Hepatocyte (in vitro differentiated cells): ENCODE measurements at regions not wholly inside any gene's neighbourhood (a gene's known extent, or its start where the extent isn't known, plus 50 kb on each side); places are given as distances from the start of the nearest gene placed in this dataset.

Source experiments
- CTCF ChIP-seq: fragments of 200-600 bp; sonication (generic); IDR thresholded peaks from 2 replicates; pipeline ENCODE4 v1.5.1; 2016; ENCODE audit warnings: antibody characterized with exemption, mild to moderate bottlenecking; ENCODE audit not compliant: poor library complexity
- EZH2 ChIP-seq: fragments of 200-600 bp; sonication (generic); IDR thresholded peaks from 2 replicates; pipeline ENCODE4 v1.6.1; 2016; ENCODE audit warnings: antibody characterized with exemption, mild to moderate bottlenecking, borderline replicate concordance
- EZH2phosphoT487 ChIP-seq: fragments of 200-600 bp; sonication (generic); IDR thresholded peaks from one replicate; pipeline ENCODE4 v1.6.1; 2018; ENCODE audit warnings: antibody characterized with exemption, mild to moderate bottlenecking, low read depth, moderate library complexity; ENCODE audit not compliant: unreplicated experiment, severe bottlenecking

GRCh38 chr10:78807504-78808203 is 261.1 kb upstream of the ZMIZ1 start:
- no peak for TF ChIP-seq CTCF
- no peak for TF ChIP-seq EZH2phosphoT487
- TF ChIP-seq EZH2: no peak
